ENCODE measurements at regions not wholly inside any gene's neighbourhood (a gene's known extent, or its start where the extent isn't known, plus 50 kb on each side); places are given as distances from the start of the nearest gene placed in this dataset.

DNA sequence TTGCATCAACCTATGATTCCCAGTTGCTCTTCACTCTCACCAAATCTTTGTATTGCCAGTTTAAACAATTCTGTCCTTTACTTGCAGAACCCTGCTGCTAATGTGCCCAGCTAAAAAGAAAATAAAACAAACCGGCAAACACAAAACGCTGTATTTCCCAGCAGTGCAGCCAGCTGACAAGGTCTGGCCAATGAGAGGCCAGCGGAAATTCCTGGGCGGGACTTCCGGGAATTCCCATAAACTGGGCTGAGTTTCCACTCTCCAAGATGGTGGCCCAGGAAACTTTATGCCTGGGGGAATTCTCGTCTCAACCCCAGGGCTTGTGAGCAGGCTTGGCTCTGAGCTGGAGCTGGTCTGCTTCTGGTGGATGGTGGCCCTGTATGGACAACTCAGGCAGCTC, 807.3 kb upstream of the TMEM132C start:
- Histone ChIP-seq H3K36me3 (ENCODE audit: control insufficient read depth, insufficient read depth, low read length) (no peaks in the 10 kb centered on the region), H3K27ac (ENCODE audit: low read depth, low read length) (no peak overlapping the region), H3K4me1 (ENCODE audit: control insufficient read depth, insufficient read depth, low read length) (no peaks in the 10 kb centered on the region), H3K9ac (ENCODE audit: low read length) (no peak overlapping the region), H3K27me3 (ENCODE audit: control insufficient read depth, insufficient read depth, low read length) (no peaks in the 10 kb centered on the region), H3K4me3 (ENCODE audit: low read length) (no peak overlapping the region)

DNA sequence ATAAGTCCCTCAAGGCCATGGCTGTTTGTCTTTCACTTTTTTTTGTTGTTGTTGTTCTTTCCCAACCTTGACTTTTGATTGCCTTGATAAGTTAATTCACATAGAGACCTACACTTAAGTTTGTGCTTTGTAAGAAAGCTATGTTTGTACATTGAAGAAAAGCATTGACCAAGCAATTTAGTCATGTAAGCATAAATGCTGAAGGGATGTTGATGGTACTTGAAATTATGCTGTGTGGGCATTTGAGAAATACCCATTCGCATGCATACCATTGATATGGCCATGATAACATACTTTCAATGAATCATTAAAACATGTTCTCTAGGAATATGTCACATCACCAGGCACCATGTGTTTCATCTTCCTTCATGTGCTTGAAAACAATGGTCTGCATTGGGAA, 803.7 kb upstream of the TMEM132C start:
- Histone ChIP-seq H3K4me3 (ENCODE audit: low read length) (no peak overlapping the region), H3K4me1 (ENCODE audit: control insufficient read depth, insufficient read depth, low read length) (no peaks in the 10 kb centered on the region), H3K9ac (ENCODE audit: low read length) (no peak overlapping the region), H3K36me3 (ENCODE audit: control insufficient read depth, insufficient read depth, low read length) (no peaks in the 10 kb centered on the region), H3K27ac (ENCODE audit: low read depth, low read length) (no peak overlapping the region), H3K27me3 (ENCODE audit: control insufficient read depth, insufficient read depth, low read length) (no peaks in the 10 kb centered on the region)

DNA sequence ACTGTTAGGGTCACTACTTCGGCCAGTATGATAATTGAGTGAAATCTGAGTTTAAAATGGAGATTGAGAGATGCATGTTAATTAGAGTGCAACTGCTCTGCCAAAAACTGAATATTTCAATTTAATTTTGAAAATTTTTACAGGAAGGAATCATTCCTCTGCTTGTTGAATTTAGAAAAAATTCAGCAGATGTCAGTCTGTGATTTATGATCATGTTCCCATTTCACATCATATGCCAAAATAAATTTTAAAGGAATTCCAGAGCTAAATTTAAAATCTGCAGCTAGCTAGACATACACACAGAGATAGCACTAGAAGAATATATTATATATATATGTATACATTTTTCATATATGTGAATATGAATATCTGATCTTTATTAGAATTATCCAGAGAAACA, 797.6 kb upstream of the TMEM132C start:
- no peak overlapping the region for H3K4me3 ChIP-seq (ENCODE audit: low read length)
- H3K4me1 ChIP-seq (ENCODE audit: control insufficient read depth, insufficient read depth, low read length): no peaks in the 10 kb centered on the region
- no peak overlapping the region for H3K27ac ChIP-seq (ENCODE audit: low read depth, low read length)
- no peaks in the 10 kb centered on the region for H3K27me3 ChIP-seq (ENCODE audit: control insufficient read depth, insufficient read depth, low read length)
- H3K9ac ChIP-seq (ENCODE audit: low read length): no peak overlapping the region
- H3K36me3 ChIP-seq (ENCODE audit: control insufficient read depth, insufficient read depth, low read length): no peaks in the 10 kb centered on the region

DNA sequence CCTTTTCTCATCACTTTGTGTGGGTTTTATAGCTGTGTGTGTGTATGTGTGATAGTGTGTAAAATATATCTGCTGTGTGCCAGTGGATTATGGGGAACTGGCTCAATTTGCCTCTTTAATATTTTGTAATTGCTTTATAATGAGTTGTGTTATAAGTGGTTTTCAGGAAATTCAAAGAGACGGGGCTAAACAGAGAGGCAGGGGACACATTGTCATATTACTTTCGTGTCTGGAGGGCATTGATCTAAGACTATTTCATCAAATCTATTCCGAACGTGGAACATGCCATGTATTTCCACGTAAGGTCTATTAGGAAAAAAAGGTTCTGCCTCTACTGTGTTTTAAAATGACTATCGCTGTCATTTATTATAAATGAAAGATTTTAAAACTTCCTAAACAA, 793.2 kb upstream of the TMEM132C start:
- Histone ChIP-seq H3K27me3 (ENCODE audit: control insufficient read depth, insufficient read depth, low read length) (no peaks in the 10 kb centered on the region), H3K4me1 (ENCODE audit: control insufficient read depth, insufficient read depth, low read length) (no peaks in the 10 kb centered on the region), H3K9ac (ENCODE audit: low read length) (no peak overlapping the region), H3K36me3 (ENCODE audit: control insufficient read depth, insufficient read depth, low read length) (no peaks in the 10 kb centered on the region), H3K4me3 (ENCODE audit: low read length) (no peak overlapping the region), H3K27ac (ENCODE audit: low read depth, low read length) (no peak overlapping the region)

DNA sequence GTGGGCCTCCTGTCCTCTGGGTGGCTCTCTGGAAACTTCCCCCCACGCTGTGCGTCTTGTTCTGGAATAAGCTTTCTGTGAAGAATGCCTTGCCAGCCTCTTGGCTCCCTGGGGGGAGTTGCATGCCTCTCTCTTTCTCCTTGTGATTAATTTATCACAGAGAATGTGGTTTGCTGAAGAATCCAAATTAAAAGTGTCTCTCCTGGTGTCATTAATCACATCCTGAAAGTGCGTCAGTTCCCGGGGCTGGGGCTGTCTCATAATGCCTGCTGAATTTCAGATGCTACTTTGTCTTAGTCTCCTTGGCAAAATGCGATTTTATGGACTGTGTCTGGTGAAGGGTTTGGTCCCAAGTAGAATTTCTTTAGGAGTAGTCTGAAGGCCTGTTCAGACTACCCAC, 787.7 kb upstream of the TMEM132C start:
- H3K4me3 ChIP-seq (ENCODE audit: low read length): no peak overlapping the region
- no peak overlapping the region for H3K9ac ChIP-seq (ENCODE audit: low read length)
- no peaks in the 10 kb centered on the region for H3K36me3 ChIP-seq (ENCODE audit: control insufficient read depth, insufficient read depth, low read length)
- no peaks in the 10 kb centered on the region for H3K4me1 ChIP-seq (ENCODE audit: control insufficient read depth, insufficient read depth, low read length)
- no peaks in the 10 kb centered on the region for H3K27me3 ChIP-seq (ENCODE audit: control insufficient read depth, insufficient read depth, low read length)
- no peak overlapping the region for H3K27ac ChIP-seq (ENCODE audit: low read depth, low read length)

DNA sequence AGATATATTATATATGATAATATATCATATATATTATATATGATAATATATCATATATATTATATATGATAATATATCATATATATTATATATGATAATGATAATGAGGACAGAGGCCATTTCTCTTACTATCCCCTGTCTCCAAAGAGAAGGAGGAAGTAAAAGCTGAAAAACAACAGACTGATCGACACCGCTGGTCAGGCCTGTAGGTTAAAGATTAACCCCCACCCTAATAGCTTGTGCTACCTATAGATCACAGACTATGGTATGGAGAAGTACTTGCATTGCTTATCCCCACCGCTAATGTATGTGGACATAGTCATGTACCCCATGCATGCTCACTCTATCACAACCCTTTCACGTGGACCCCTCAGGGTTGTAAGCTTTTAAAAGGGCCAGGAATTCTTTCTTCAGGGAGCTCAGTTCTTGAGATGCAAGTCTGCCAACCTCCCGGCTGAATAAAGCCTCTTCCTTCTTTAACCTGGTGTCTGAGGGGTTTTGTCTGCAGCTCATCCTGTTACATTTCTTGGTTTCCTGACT, 786.1 kb upstream of the TMEM132C start:
- Histone ChIP-seq H3K27me3 (ENCODE audit: control insufficient read depth, insufficient read depth, low read length) (no peaks in the 10 kb centered on the region), H3K9ac (ENCODE audit: low read length) (no peak overlapping the region), H3K4me3 (ENCODE audit: low read length) (no peak overlapping the region), H3K4me1 (ENCODE audit: control insufficient read depth, insufficient read depth, low read length) (no peaks in the 10 kb centered on the region), H3K27ac (ENCODE audit: low read depth, low read length) (no peak overlapping the region), H3K36me3 (ENCODE audit: control insufficient read depth, insufficient read depth, low read length) (no peaks in the 10 kb centered on the region)

DNA sequence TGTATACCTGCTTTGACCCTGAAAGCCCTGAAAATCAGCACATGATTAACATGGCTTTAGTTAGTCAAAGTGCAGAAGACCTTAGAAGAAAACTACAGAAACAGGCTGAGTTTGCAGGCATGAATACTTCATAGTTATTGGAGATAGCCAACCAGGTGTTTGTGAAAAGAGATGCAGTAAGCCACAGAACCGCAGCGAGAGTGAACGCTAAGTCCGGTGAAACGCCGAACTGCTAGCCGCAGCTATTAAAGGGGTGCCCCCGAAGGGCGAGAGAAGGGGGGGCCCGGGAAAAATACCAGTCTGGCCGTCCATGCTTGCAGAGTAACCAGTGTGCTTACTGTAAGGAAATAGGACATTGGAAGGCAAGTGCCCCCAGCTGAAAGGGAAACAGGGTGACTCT, 784.0 kb upstream of the TMEM132C start:
- no peaks in the 10 kb centered on the region for H3K4me1 ChIP-seq (ENCODE audit: control insufficient read depth, insufficient read depth, low read length)
- H3K9ac ChIP-seq (ENCODE audit: low read length): no peak overlapping the region
- H3K4me3 ChIP-seq (ENCODE audit: low read length): no peak overlapping the region
- no peak overlapping the region for H3K27ac ChIP-seq (ENCODE audit: low read depth, low read length)
- no peaks in the 10 kb centered on the region for H3K36me3 ChIP-seq (ENCODE audit: control insufficient read depth, insufficient read depth, low read length)
- H3K27me3 ChIP-seq (ENCODE audit: control insufficient read depth, insufficient read depth, low read length): no peaks in the 10 kb centered on the region

DNA sequence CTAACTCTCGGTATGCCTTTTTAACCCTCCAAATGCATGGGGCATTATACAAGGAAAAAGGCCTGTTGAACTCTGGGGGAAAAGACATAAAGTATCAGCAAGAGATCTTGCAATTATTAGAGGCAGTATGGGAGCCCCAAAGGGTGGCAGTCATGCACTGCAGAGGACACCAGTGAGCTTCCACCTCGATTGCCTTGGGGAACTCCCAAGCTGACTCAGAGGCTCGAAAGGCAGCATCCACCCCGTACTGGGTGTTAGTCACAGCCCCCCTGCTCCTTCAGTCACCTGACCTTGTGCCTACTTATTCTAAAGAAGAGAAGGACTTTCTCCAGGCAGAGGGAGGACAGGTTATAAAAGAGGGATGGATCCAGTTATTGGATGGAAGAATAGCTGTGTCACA, 781.4 kb upstream of the TMEM132C start:
- no peak overlapping the region for H3K4me3 ChIP-seq (ENCODE audit: low read length)
- H3K36me3 ChIP-seq (ENCODE audit: control insufficient read depth, insufficient read depth, low read length): no peaks in the 10 kb centered on the region
- no peak overlapping the region for H3K27ac ChIP-seq (ENCODE audit: low read depth, low read length)

DNA sequence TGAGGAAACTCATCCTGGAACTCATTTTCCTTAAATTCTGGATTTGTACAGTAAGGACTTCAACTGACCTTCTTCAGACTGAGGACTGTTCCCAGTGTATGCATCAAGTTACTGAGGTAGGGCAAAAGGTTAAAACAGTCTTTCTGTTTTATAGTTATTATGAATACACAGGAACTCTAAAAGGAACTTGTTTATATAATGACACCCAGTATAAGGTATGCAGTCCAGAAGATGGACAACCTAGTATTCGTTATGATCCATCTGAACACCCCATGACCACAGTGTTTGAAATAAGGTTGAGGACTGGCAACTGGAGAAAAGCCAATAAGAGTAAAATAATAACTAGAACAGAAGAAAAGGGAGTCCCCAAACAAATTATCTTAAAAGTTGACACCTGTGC, 779.9 kb upstream of the TMEM132C start:
- Histone ChIP-seq H3K27ac (ENCODE audit: low read depth, low read length) (no peak overlapping the region), H3K4me3 (ENCODE audit: low read length) (no peak overlapping the region), H3K36me3 (ENCODE audit: control insufficient read depth, insufficient read depth, low read length) (no peaks in the 10 kb centered on the region), H3K9ac (ENCODE audit: low read length) (no peak overlapping the region), H3K27me3 (ENCODE audit: control insufficient read depth, insufficient read depth, low read length) (no peaks in the 10 kb centered on the region), H3K4me1 (ENCODE audit: control insufficient read depth, insufficient read depth, low read length) (no peaks in the 10 kb centered on the region)

More for the DNA sequence above, 781.4 kb upstream of the TMEM132C start:
- Histone ChIP-seq H3K27me3 (ENCODE audit: control insufficient read depth, insufficient read depth, low read length) (no peaks in the 10 kb centered on the region), H3K4me1 (ENCODE audit: control insufficient read depth, insufficient read depth, low read length) (no peaks in the 10 kb centered on the region), H3K9ac (ENCODE audit: low read length) (no peak overlapping the region)

DNA sequence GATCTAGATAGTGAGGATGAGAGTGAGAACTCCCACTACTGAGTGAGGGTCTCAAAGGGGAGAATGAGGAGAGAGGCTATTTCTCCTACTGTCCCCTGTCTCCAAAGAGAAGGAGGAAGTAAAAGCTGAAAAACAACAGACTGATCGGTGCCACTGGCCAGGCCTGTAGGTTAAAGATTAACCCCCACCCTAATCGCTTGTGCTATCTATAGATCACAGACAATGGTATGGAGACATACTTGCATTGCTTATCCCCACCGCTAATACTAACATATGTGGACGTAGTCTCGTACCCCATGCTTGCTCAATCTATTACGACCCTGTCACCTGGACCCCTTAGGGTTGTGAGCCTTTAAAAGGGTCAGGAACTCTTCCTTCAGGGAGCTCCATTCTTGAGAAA, 777.9 kb upstream of the TMEM132C start:
- H3K9ac ChIP-seq (ENCODE audit: low read length): no peak overlapping the region
- H3K36me3 ChIP-seq (ENCODE audit: control insufficient read depth, insufficient read depth, low read length): no peaks in the 10 kb centered on the region
- H3K4me1 ChIP-seq (ENCODE audit: control insufficient read depth, insufficient read depth, low read length): no peaks in the 10 kb centered on the region
- no peak overlapping the region for H3K27ac ChIP-seq (ENCODE audit: low read depth, low read length)
- no peaks in the 10 kb centered on the region for H3K27me3 ChIP-seq (ENCODE audit: control insufficient read depth, insufficient read depth, low read length)
- H3K4me3 ChIP-seq (ENCODE audit: low read length): no peak overlapping the region

DNA sequence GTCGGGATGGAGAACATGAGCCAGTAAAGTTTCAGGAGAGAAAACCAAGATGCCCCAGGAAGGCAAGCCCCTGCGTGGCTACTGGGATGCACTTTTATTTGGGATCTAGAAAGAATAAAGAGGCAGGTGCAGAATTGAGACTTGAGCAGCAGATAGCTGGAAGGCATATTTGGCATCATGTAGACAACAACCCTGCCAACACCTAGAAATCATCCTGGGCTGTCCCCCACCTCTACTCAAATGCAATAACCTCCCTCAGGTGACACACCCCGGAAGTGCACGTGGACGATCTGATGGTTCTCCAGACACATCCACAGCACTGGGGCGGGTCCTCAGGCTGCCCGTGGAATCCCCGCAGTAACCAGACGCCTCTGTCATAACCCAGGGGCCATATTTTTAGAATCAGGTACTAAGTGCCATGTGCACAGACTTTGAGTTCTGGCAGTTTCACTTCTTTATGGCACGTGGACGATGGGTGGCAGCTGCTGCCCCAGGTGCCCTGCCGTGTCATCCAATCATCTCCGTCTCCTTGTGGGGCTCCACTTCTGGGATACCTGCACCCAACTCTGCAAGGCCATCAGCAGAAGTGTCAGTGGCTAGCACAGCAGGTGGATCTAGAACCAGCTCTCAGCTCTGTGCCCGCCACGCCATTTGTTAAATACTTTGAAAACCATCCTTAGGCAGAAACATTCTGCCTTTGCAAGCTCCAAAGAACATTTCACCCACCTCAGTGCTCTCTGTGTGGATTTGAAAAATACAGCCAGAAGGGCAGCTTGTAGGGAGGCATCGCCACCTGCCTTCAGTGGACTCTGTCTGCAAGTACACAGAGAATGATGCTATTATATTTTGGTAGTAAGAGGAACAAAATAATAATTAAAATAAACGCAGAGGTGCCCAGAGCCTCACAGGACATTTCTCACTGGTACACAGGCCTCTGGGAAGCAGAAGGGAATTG, 771.7 kb upstream of the TMEM132C start:
- Histone ChIP-seq H3K4me1 (ENCODE audit: control insufficient read depth, insufficient read depth, low read length) (no peaks in the 10 kb centered on the region), H3K36me3 (ENCODE audit: control insufficient read depth, insufficient read depth, low read length) (no peaks in the 10 kb centered on the region), H3K9ac (ENCODE audit: low read length) (no peak overlapping the region), H3K4me3 (ENCODE audit: low read length) (no peak overlapping the region), H3K27ac (ENCODE audit: low read depth, low read length) (no peak overlapping the region), H3K27me3 (ENCODE audit: control insufficient read depth, insufficient read depth, low read length) (no peaks in the 10 kb centered on the region)

DNA sequence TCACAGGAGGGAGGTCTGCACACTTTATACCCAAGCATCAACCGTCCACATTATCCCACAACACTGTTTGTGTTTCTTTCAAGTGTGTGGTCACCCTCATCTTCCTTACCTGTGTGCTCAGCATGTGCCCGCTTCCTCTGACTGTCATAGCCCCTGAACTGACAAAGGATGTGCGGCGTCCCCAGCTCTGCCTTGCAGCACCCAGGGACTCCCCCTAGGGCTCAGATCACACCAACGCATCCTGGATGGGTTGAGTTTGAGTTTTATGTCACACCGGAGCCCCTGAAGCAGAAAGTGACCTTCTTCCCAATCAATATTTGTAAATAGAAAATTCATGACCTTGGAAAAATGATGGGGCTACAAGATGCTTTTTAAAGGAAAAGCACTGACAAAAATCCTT, 770.7 kb upstream of the TMEM132C start:
- Histone ChIP-seq H3K4me1 (ENCODE audit: control insufficient read depth, insufficient read depth, low read length) (no peaks in the 10 kb centered on the region), H3K27me3 (ENCODE audit: control insufficient read depth, insufficient read depth, low read length) (no peaks in the 10 kb centered on the region), H3K36me3 (ENCODE audit: control insufficient read depth, insufficient read depth, low read length) (no peaks in the 10 kb centered on the region), H3K27ac (ENCODE audit: low read depth, low read length) (no peak overlapping the region), H3K9ac (ENCODE audit: low read length) (no peak overlapping the region), H3K4me3 (ENCODE audit: low read length) (no peak overlapping the region)

DNA sequence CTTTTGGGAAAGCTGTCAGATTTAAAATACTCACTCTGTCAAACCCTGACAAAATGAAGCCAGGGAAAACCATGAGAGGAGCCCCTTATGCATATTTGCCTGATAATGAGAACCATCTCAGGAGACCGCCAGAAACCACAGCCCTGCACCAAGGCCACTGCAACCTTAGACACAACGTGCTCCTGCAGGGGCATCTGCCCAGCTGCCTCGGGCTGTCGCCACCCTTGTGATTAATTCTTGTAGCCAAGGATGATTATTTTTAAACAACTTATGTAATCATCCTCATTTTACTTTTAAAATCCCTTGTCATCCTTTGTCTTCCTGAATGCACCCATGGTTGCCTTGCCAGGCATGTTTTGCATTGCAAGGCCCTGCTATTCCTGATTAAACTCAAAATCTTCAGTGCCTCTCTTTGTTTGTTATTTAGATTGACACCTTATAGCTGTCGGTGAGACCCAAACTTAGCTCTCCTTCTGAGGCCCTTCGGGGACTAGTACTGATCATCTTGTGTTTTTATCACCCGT, 766.4 kb upstream of the TMEM132C start:
- Histone ChIP-seq H3K27ac (ENCODE audit: low read depth, low read length) (no peak overlapping the region), H3K4me1 (ENCODE audit: control insufficient read depth, insufficient read depth, low read length) (no peaks in the 10 kb centered on the region), H3K4me3 (ENCODE audit: low read length) (no peak overlapping the region), H3K27me3 (ENCODE audit: control insufficient read depth, insufficient read depth, low read length) (no peaks in the 10 kb centered on the region), H3K36me3 (ENCODE audit: control insufficient read depth, insufficient read depth, low read length) (no peaks in the 10 kb centered on the region), H3K9ac (ENCODE audit: low read length) (no peak overlapping the region)

All from rectal smooth muscle tissue (tissue), 1 donor.